Colon (tissue), 2 donors: ENCODE measurements at regions not wholly inside any gene's neighbourhood (a gene's known extent, or its start where the extent isn't known, plus 50 kb on each side); places are given as distances from the start of the nearest gene placed in this dataset.
"Not testable (repeated sequence)": the region's sequence is repeated elsewhere in the genome, so short reads cannot be mapped to it uniquely, and the experiment has no call there.

ENCODE experiments used
- FAIRE-seq: peaks from 2 replicates; lab custom pipeline; 2012; peaks lifted over from hg19 to GRCh38; lab: Jason Lieb, UNC
- donor health status: control.
- donor health status: control.

- FAIRE-seq, result no peak
Observed at GRCh38 chrX:1102786-1103185, 109.7 kb downstream of the CRLF2 start.

GRCh38 chrX:1102221-1102620, 110.2 kb downstream of the CRLF2 start:
- not testable (repeated sequence) for FAIRE-seq

DNA sequence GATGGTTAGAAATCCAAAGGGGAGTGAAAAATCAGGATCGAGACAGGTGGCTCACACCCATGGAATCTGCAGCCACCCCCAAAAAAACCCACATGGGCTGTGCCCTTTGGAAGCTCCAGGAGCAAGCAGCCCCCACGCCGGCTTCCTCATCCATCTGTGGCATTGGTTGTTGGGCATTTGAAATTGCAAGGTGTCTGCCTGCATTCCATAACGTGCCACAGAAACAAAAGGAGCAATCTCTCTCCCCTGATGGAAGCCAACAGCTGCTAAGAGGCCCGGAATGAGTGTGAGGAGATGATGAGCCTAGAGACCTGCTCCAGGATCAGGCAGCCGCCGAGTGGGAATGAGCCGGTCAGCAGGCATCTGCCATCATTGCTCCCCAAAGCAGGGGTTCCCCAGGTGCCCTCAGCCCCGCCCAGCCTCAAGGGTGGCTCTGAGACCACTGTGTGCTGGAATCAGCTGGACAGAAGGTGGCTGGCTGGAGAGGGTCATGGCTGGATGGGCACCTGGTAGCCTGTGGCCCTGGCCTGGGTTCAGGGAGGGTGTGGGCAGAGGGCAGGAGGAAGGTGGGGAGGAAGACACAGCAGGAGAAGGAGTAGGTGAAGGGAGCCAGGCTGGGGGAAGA, 113.2 kb downstream of the CRLF2 start:
- no peak for FAIRE-seq

DNA sequence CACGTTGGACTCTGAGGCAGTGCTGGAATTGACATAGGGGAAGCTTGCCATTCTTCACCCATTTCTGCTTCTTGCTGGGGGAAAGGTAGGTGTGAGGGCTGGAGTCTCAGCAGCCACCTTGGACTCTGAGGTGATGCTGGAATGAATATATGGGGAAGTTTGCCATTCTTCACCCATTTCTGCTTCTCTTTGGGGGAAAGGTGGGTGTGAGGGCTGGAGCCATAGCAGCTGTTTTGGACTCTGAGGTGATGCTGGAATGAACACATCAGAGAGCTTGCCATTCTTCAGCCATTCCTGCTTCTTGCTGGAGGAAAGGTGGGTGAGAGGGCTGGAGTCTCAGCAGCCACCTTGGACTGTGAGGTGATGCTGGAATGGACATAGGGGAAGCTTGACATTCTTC, 115.1 kb downstream of the CRLF2 start:
- no peak for FAIRE-seq

GRCh38 chrX:1094566-1095333, 117.7 kb downstream of the CRLF2 start:
- FAIRE-seq, result no peak

- no peak for FAIRE-seq
Observed at GRCh38 chrX:1093586-1094421, 118.6 kb downstream of the CRLF2 start.

DNA sequence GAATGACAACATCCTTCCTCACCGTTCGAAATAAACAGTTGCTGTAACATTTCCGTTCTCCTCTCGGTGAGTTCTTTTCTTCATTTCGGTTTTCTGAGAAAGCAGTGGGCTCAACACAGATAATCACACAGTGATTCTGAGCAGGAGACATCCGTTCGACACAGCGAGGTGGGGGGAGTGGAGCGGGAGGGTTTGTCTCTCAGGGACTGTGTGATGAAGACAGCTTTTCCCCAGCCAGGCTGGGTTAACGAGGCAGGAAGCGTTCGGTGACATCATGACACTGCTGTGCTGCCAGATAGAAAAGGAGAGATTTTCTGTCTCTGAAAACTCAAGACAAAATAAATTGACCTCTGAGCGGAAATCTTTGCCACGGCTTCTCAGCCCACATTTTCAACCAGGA, 119.3 kb downstream of the CRLF2 start:
- FAIRE-seq, result no peak

DNA sequence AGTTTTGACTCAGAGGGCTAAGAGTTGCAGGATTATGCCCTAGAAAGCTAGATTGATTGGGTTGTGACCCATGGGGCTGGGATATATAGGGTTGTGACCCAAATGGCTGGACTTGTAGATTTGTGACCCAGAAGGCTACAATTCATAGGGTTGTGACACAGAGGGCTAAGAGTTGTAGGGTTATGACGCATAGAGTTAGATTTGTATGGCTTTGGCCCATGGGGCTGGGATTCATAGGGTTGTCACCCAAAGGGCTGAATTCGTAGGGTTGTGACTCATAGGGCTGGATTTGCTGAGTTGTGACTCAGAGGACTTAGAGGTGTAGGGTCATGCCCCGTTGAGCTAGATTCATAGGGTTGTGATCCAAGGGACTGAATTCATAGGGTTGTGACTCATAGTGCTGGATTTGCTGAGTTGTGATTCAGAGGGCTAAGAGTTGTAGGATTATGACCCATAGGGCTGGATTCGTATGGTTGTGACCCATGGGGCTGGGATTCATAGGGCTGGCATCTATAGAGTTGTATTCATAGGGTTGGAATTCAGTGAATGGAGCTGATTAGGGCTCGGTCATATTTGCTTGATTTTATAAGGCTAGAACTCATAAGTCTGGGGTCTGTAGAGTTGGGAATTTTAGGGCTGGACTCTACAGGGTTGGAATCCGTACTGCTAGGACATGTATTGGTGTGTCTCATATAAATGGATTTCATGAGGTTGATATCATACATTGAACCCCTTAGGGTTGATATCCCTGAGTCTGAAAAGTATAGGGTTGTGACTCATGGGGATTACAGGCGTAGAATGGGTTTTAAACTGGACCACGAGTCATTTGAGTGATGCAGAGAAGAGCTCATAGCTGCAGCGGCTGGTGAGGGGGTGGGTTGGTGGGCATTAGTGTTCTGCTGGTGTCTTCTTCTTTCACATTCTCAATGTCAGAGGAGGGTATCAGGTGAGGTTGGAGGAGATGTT, 125.7 kb downstream of the CRLF2 start:
- no peak for FAIRE-seq

DNA sequence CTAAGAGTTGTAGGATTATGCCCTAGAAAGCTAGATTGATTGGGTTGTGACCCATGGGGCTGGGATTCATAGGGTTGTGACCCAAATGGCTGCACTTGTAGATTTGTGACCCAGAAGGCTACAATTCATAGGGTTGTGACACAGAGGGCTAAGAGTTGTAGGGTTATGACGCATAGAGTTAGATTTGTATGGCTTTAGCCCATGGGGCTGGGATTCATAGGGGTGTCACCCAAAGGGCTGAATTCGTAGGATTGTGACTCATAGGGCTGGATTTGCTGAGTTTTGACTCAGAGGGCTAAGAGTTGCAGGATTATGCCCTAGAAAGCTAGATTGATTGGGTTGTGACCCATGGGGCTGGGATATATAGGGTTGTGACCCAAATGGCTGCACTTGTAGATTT, 126.6 kb downstream of the CRLF2 start:
- FAIRE-seq, result not testable (repeated sequence)

GRCh38 chrX:1084689-1085088, 127.8 kb downstream of the CRLF2 start:
- no peak for FAIRE-seq

DNA sequence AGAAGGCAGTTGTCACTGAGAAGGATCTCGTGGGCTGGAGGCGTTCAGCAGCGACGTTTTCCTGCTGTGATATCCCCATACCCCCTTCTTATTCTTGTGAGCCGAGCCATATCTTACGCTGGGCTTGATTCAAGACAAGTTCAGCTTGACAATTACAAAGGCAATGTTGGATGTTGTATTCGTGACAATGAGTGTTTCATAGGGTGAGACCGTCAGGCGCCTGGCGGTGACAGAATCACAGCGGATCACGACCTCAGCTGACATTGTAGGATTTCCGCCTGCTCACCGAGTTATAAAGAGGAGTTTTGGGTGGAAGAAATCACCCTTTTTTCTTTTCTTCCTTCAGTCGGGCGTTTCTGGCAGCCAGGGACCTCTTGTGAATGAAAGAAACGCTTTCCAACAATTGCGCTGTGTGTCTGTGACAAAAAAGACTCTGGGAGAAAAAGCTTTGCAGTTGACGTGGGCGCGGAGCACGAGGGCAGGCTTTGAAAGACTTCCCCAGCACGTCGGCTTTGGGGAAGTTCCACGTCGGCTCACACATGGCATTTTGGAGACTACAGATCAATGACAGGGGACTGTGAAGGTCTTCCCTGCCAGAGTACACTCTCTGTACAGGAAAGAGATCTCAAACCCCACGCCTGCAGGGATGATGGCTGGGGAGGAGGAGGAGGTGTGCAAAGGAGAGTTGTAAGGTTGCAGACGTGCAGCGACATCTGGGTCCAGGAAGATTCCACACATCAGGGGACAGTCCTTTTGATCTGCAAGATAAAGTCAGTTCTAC, 135.4 kb downstream of the CRLF2 start:
- no peak for FAIRE-seq

DNA sequence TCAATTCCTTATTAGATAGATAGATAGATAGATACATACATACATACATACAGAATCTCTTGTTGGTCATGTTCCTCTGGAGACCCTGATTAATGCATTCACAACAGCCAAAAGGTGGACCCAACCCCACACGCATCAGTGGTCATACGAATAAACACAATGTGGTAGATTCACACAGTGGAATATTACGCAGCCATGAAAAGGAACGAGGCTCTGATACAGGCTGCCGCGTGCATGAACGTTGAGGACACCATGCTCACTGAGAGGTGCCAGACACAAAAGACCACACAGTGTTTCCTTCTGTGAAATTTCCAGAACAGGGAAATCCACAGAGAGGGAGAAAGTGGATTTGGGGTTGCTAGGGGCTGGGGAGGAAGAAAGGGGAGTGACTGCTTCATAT, 136.7 kb downstream of the CRLF2 start:
- no peak for FAIRE-seq

DNA sequence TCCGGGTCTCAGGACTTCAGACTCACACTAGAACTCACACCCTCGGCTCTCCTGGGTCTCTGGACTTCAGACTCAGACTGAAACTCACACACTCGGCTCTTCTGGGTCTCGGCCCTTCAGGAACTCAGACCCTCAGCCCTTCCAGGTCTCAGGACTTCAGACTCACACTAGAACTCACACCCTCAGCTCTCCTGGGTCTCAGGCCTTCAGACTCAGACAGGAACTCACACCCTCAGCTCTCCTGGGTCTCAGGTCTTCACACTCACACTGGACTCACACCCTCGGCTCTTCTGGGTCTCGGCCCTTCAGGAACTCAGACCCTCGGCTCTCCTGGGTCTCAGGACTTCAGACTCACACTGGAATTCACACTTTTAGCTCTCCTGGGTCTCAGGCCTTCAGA, 137.3 kb downstream of the CRLF2 start:
- no peak for FAIRE-seq

- FAIRE-seq, result no peak
Observed at GRCh38 chrX:1074755-1075154, 137.7 kb downstream of the CRLF2 start.

DNA sequence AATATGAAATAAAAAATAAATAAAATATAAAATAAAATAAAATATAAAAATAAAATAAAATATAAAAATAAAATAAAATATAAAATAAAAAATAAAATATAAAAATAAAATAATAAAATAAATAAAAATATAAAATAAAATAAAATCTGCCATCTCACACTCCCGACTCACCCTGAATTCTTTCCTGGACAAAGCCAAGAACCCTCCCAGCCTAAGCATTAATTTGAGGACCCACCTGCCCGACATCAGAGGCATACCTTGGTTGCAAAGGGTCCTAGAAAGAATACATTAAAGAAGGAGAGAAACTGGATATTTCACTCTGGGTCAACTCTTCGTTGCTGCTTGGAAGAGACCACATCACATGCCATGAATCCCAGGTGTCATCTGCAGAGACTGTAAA, 138.3 kb downstream of the CRLF2 start:
- no peak for FAIRE-seq

GRCh38 chrX:1072637-1073377, 139.6 kb downstream of the CRLF2 start:
- no peak for FAIRE-seq

DNA sequence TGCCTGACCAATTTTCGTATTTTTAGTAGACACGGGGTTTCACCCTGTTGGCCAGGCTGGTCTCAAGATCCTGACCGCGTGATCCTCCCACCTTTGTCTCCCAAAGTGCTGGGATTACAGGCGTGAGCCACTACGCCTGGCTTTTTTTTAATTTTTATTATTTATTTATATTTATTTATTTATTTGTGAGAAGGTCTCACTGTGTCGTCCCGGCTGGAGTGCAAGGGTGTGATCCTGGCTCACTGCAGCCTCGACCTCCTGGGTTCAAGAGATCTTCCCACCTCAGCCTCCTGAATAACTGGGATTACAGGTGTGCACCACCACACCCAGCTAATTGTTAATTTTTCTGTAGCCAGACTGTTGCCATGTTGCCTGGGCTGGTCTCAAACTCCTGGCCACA, 141.1 kb downstream of the CRLF2 start:
- FAIRE-seq, result no peak

- FAIRE-seq, result no peak
Observed at GRCh38 chrX:1062351-1062750, 150.1 kb downstream of the CRLF2 start.

GRCh38 chrX:1060562-1060960, 151.9 kb downstream of the CRLF2 start:
- FAIRE-seq, result no peak
